Thoracic aorta (tissue), 2 donors: ENCODE measurements at regions not wholly inside any gene's neighbourhood (a gene's known extent, or its start where the extent isn't known, plus 50 kb on each side); places are given as distances from the start of the nearest gene placed in this dataset.

Experiments
- ATAC-seq: fragments of 150-250 bp; one replicate; pipeline ENCODE4 v1.8.0; 2017; ENCODE audit warnings: low read depth; ENCODE audit not compliant: insufficient number of reproducible peaks, low FRiP score
- DNase-seq: peaks from one replicate; pipeline ENCODE4 v3.0.0-alpha.2; 2020; ENCODE audit warnings: low spot score
- H3K27ac ChIP-seq, 2 donors: fragments of 200-600 bp; sonication (generic); 1 replicate in 1 of 2; 2 replicates in 1 of 2; pipeline ENCODE4 v1.5.1; 2016; ENCODE audit warnings: mild to moderate bottlenecking in 2 of 2, moderate library complexity in 2 of 2
- H3K27me3 ChIP-seq: fragments of 200-600 bp; sonication (generic); replicated peaks from 2 replicates; pipeline ENCODE4 v1.6.0; 2016; ENCODE audit warnings: mild to moderate bottlenecking; ENCODE audit not compliant: insufficient read depth
- H3K36me3 ChIP-seq: fragments of 200-600 bp; sonication (generic); one replicate; pipeline ENCODE4 v1.5.1; 2016
- H3K4me1 ChIP-seq, 2 donors: fragments of 200-600 bp; sonication (generic); 1 replicate in 1 of 2; 2 replicates in 1 of 2; pipeline versions ENCODE4 v1.5.1 to v1.6.0; 2016; ENCODE audit warnings: low read depth in 2 of 2, mild to moderate bottlenecking in 1 of 2; ENCODE audit not compliant: control insufficient read depth in 1 of 2
- H3K4me3 ChIP-seq: fragments of 200-600 bp; sonication (generic); 2 replicates; pipeline ENCODE4 v1.5.1; 2016; ENCODE audit warnings: mild to moderate bottlenecking
- H3K9me3 ChIP-seq: fragments of 200-600 bp; sonication (generic); 2 replicates; pipeline ENCODE4 v1.5.1; 2016
- TF ChIP-seq, protein P1 (sequence below): fragments of 200-600 bp; sonication (generic); IDR thresholded peaks from one replicate; pipeline ENCODE4 v1.5.1; 2019; ENCODE audit warnings: antibody characterized with exemption

DNA sequence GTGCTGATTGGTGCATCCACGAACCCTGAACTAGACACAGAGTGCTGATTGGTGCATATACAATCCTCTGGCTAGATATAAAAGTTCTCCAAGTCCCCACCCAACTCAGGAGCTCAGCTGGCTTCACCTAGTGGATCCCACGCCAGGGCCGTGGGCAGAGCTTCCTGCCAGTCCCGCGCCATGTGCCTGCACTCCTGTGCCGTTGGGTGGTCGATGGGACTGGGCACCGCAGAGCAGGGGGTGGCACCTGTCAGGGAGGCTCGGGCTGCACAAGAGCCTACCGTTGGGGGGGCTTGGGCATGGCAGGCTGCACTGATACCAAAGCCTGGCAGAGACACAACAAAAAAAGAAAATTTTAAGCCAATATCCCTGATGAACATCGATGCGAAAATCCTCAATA, 185.4 kb upstream of the ASCC3 start:
- Histone ChIP-seq H3K4me3 (no peak overlapping the region), H3K9me3 (no peaks in the 10 kb centered on the region), H3K27me3 (no peaks in the 10 kb centered on the region), H3K27ac (no peak overlapping the region), H3K36me3 (no peaks in the 10 kb centered on the region), H3K4me1 (no peaks in the 10 kb centered on the region)
- DNase-seq (no peak), ATAC-seq (no peak)
- TF ChIP-seq, protein P1, sequence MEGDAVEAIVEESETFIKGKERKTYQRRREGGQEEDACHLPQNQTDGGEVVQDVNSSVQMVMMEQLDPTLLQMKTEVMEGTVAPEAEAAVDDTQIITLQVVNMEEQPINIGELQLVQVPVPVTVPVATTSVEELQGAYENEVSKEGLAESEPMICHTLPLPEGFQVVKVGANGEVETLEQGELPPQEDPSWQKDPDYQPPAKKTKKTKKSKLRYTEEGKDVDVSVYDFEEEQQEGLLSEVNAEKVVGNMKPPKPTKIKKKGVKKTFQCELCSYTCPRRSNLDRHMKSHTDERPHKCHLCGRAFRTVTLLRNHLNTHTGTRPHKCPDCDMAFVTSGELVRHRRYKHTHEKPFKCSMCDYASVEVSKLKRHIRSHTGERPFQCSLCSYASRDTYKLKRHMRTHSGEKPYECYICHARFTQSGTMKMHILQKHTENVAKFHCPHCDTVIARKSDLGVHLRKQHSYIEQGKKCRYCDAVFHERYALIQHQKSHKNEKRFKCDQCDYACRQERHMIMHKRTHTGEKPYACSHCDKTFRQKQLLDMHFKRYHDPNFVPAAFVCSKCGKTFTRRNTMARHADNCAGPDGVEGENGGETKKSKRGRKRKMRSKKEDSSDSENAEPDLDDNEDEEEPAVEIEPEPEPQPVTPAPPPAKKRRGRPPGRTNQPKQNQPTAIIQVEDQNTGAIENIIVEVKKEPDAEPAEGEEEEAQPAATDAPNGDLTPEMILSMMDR: no peak

DNA sequence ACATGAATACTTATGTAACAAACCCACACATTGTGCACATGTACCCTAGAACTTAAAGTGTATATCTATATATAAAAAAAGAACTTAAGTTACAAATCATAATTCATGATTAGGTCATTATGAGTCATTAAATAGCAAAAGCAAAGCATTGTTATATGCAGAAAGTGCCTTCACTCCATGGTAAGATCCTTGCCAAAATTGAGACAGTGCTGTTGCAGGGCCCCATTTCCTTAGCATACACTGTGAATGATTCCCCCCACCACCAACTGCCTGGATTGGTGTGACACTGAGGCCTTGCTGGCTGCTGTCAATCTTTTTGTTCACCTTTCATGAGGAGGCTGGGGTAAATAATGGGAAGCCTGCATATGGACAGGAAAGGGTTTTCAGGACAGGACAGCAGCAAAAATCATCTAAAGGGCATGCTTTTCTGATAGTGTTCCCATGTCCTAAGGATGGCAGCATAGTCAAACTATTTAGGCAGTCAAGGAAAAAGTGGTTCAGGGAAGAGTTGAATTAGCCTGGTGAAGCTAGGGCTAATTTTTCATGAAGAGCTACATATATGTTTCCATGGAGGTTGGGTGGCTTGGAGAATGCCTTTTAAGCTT, 188.2 kb upstream of the ASCC3 start:
- Histone ChIP-seq H3K9me3 (no peaks in the 10 kb centered on the region), H3K27ac (no peak overlapping the region), H3K4me3 (no peak overlapping the region), H3K27me3 (no peaks in the 10 kb centered on the region), H3K36me3 (no peaks in the 10 kb centered on the region), H3K4me1 (no peaks in the 10 kb centered on the region)
- ATAC-seq (no peak), DNase-seq (no peak)
- TF ChIP-seq, protein P1: no peak

DNA sequence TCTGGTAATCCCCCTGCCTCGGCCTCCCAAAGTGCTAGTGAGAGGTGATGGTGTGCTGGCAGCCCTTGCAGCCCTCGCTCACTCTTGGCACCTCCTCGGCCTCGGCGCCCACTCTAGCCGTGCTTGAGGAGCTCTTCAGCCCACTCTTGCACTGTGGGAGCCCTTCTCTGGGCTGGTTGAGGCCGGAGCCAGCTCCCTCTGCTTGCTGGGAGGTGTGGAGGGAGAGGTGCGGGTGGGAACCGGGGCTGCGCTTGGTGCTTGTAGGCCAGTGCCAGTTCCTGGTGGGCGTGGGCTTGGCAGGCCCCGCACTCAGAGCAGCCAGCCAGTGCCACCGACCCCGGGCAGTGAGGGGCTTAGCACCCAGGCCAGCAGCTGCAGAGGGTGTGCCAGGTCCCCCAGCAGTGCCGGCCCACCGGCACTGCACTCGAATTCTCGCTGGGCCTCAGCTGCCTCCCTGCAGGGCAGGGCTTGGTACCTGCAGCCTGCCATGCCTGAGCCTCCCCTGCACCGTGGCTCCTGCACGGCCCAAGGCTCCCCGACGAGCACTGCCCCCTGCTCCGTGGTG, 189.0 kb upstream of the ASCC3 start:
- Histone ChIP-seq H3K36me3 (no peaks in the 10 kb centered on the region), H3K4me3 (no peak overlapping the region), H3K4me1 (no peaks in the 10 kb centered on the region), H3K27ac (no peak overlapping the region), H3K9me3 (no peaks in the 10 kb centered on the region), H3K27me3 (no peaks in the 10 kb centered on the region)
- ATAC-seq (no peak), DNase-seq (no peak)
- TF ChIP-seq, protein P1: no peak

DNA sequence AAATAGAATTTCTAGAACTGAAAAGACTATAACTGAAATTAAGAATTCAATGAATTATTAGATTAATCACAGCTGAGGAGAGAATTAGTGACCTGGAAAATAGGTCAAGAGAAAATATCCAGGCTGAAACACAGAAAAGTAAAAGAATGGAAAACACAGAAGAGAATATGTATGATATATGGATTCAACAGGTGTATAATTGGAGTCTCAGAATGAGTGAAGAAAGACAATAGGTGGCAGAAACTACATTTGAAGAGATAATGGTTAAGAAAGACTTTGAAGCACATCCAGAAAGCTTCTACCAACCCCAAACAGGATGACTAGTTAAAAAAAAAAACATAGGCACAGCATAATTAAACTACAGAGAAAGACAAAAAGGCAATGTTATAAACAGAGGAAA, 196.2 kb upstream of the ASCC3 start:
- H3K27me3 ChIP-seq: no peaks in the 10 kb centered on the region
- ATAC-seq: no peak
- no peak for DNase-seq

DNA sequence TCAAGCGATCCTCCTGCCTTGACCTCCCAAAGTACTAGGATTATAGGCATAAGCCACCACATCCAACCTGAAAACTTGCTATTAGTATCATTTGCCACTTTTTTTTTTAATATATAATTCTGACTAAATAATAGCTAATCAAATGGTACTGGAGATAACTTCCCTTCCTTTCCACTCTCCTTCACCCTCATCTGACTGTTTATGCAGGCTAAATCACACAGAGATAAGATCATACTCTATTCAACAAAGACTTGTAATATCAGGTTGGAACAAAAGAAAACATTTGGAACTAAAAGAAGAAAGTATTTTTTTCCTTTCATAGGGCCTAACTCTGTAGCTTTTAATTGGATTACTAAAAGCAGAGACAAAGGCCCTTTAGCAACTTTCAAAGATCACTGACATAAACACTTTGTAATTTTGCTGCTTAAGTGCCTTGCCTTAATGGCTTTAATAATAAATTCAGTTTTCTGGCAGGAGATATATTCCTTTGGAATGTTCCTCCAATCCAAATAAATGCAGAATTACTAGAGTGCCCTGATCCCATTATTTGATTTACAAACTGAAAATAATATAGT, 198.7 kb upstream of the ASCC3 start:
- no peak overlapping the region for H3K4me3 ChIP-seq
- no peak for ATAC-seq
- H3K27me3 ChIP-seq: no peaks in the 10 kb centered on the region
- TF ChIP-seq, protein P1: no peak
- H3K27ac ChIP-seq: no peak overlapping the region
- DNase-seq: no peak
- no peaks in the 10 kb centered on the region for H3K9me3 ChIP-seq
- peaks cover 6 to 18% of the 10 kb centered on the region in 2 donors for H3K4me1 ChIP-seq
- H3K36me3 ChIP-seq: no peaks in the 10 kb centered on the region

More for the DNA sequence above, 196.2 kb upstream of the ASCC3 start:
- H3K9me3 ChIP-seq: no peaks in the 10 kb centered on the region
- TF ChIP-seq, protein P1: no peak
- peaks cover 6 to 18% of the 10 kb centered on the region in 2 donors for H3K4me1 ChIP-seq
- no peak overlapping the region for H3K4me3 ChIP-seq
- no peaks in the 10 kb centered on the region for H3K36me3 ChIP-seq
- no peak overlapping the region for H3K27ac ChIP-seq
